SK-N-SH treated with all-trans-retinoic acid at 6 μM for 48 hours (cell line): ENCODE measurements at regions not wholly inside any gene's neighbourhood (a gene's known extent, or its start where the extent isn't known, plus 50 kb on each side); places are given as distances from the start of the nearest gene placed in this dataset.
A peak's percentile ranks its signal among the peaks of the same experiment; 100 is the strongest.

ENCODE experiments used
- ATAC-seq: fragments of 200-7000 bp; cut with Tn5 transposase; 3 replicates; pipeline ENCODE4 v1.9.1; 2020; ENCODE audit warnings: mild to moderate bottlenecking, moderate library complexity
- ARNTL ChIP-seq: fragments of 450-650 bp; formaldehyde crosslinking; IDR thresholded peaks from 2 replicates; pipeline ENCODE4 v1.5.0; 2020; ENCODE audit warnings: low read depth, mild to moderate bottlenecking, moderate library complexity, borderline replicate concordance
- BACH2 ChIP-seq: fragments of 250-450 bp; sonication (Bioruptor Pico); IDR thresholded peaks from 2 replicates; pipeline ENCODE4 v1.9.0; 2021; ENCODE audit warnings: mild to moderate bottlenecking, borderline replicate concordance
- CSDC2 ChIP-seq: fragments of 250-450 bp; sonication (Bioruptor Pico); IDR thresholded peaks from 2 replicates; pipeline ENCODE4 v1.5.0; 2020; ENCODE audit warnings: mild to moderate bottlenecking, moderate library complexity
- ESRRG ChIP-seq: fragments of 250-450 bp; sonication (Bioruptor Pico); IDR thresholded peaks from 2 replicates; pipeline ENCODE4 v1.6.1; 2021; ENCODE audit warnings: mild to moderate bottlenecking
- GLIS3 ChIP-seq: fragments of 250-450 bp; sonication (Bioruptor Pico); IDR thresholded peaks from 2 replicates; pipeline ENCODE4 v1.5.0; 2020; ENCODE audit warnings: mild to moderate bottlenecking, moderate library complexity
- ISL1 ChIP-seq: fragments of 250-450 bp; sonication (Bioruptor Pico); IDR thresholded peaks from 2 replicates; pipeline ENCODE4 v2.1.2; 2022; ENCODE audit warnings: mild to moderate bottlenecking, moderate library complexity
- OSR1 ChIP-seq: fragments of 250-450 bp; sonication (Bioruptor Pico); IDR thresholded peaks from 2 replicates; pipeline ENCODE4 v1.8.0; 2022; ENCODE audit warnings: moderate library complexity, mild to moderate bottlenecking, inconsistent platforms
- PPARA ChIP-seq: fragments of 250-450 bp; sonication (Bioruptor Pico); IDR thresholded peaks from 2 replicates; pipeline ENCODE4 v1.5.0; 2020; ENCODE audit warnings: mild to moderate bottlenecking, borderline replicate concordance
- RARB ChIP-seq: fragments of 250-450 bp; sonication (Bioruptor Pico); IDR thresholded peaks from 2 replicates; pipeline ENCODE4 v1.8.0; 2021; ENCODE audit warnings: mild to moderate bottlenecking, moderate library complexity
- SNAI2 ChIP-seq: fragments of 250-450 bp; sonication (Bioruptor Pico); IDR thresholded peaks from 2 replicates; pipeline ENCODE4 v1.5.0; 2020; ENCODE audit warnings: mild to moderate bottlenecking, moderate library complexity
- TCF4 ChIP-seq: fragments of 250-450 bp; sonication (Bioruptor Pico); IDR thresholded peaks from 2 replicates; pipeline ENCODE4 v1.8.0; 2021; ENCODE audit warnings: mild to moderate bottlenecking, moderate library complexity, borderline replicate concordance
- TOX ChIP-seq: fragments of 250-450 bp; sonication (Bioruptor Pico); IDR thresholded peaks from 2 replicates; pipeline ENCODE4 v1.8.0; 2021; ENCODE audit warnings: mild to moderate bottlenecking, moderate library complexity, borderline replicate concordance
- ZC3H10 ChIP-seq: fragments of 250-450 bp; sonication (Bioruptor Pico); IDR thresholded peaks from 2 replicates; pipeline ENCODE4 v1.5.1; 2021; ENCODE audit warnings: mild to moderate bottlenecking, moderate library complexity
- ZFP3 ChIP-seq: fragments of 250-450 bp; sonication (Bioruptor Pico); IDR thresholded peaks from 2 replicates; pipeline ENCODE4 v1.5.0; 2020; ENCODE audit warnings: mild to moderate bottlenecking, moderate library complexity
- ZFP30 ChIP-seq: fragments of 450-650 bp; formaldehyde crosslinking; IDR thresholded peaks from 2 replicates; pipeline ENCODE4 v1.5.0; 2022; ENCODE audit warnings: mild to moderate bottlenecking, moderate library complexity
- ZNF565 ChIP-seq: fragments of 450-650 bp; formaldehyde crosslinking; conservative IDR thresholded peaks from 2 replicates; pipeline ENCODE4 v1.5.0; 2020; ENCODE audit warnings: low read depth, mild to moderate bottlenecking, moderate library complexity
- ZNF70 ChIP-seq: fragments of 450-650 bp; formaldehyde crosslinking; IDR thresholded peaks from 2 replicates; pipeline ENCODE4 v1.5.0; 2020; ENCODE audit warnings: mild to moderate bottlenecking, moderate library complexity
- TF ChIP-seq, protein P1 (sequence below): fragments of 250-450 bp; sonication (Bioruptor Pico); IDR thresholded peaks from 2 replicates; pipeline ENCODE4 v1.5.0; 2020; ENCODE audit warnings: mild to moderate bottlenecking, moderate library complexity
- TF ChIP-seq, protein P2 (sequence below): fragments of 250-450 bp; sonication (Bioruptor Pico); IDR thresholded peaks from 2 replicates; pipeline ENCODE4 v1.5.1; 2021; ENCODE audit warnings: mild to moderate bottlenecking, moderate library complexity
- TF ChIP-seq, protein P3 (sequence below): fragments of 250-450 bp; sonication (Bioruptor Pico); IDR thresholded peaks from 2 replicates; pipeline ENCODE4 v1.8.0; 2020; ENCODE audit warnings: mild to moderate bottlenecking, moderate library complexity, borderline replicate concordance
- TF ChIP-seq, protein P4 (sequence below): fragments of 250-450 bp; sonication (Bioruptor Pico); IDR thresholded peaks from 2 replicates; pipeline ENCODE4 v1.5.1; 2020; ENCODE audit warnings: low read depth, mild to moderate bottlenecking, moderate library complexity

DNA sequence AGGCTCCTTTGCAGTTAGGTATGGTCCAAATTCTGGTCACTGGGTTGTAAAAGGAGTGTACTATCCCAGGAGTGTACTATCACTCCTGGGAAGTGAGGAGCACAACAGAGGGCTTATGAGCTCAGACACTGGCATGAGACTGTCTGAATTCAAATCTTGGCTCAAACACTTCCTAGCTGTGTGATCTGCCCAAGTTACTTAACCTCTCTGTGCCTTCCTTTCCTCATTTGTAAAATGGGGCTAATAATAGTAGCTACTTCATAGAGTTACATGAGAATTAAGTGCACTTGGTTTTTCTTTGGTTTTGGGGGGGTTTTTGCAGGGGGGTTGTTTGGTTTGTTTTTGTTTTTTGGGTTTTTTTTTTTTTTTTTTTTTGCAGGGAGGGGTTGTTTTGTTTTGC lies 152.0 kb downstream of the BCOR start:
- TF ChIP-seq PPARA (CRISPR knock-in tag) (no peak), ZFP3 (CRISPR knock-in tag) (no peak), OSR1 (CRISPR knock-in tag) (no peak), GLIS3 (CRISPR knock-in tag) (no peak), ARNTL (no peak), ISL1 (no peak), ZFP30 (CRISPR knock-in tag) (no peak), ESRRG (CRISPR knock-in tag) (no peak), SNAI2 (CRISPR knock-in tag) (no peak), ZC3H10 (no peak)
- TF ChIP-seq, protein P1, sequence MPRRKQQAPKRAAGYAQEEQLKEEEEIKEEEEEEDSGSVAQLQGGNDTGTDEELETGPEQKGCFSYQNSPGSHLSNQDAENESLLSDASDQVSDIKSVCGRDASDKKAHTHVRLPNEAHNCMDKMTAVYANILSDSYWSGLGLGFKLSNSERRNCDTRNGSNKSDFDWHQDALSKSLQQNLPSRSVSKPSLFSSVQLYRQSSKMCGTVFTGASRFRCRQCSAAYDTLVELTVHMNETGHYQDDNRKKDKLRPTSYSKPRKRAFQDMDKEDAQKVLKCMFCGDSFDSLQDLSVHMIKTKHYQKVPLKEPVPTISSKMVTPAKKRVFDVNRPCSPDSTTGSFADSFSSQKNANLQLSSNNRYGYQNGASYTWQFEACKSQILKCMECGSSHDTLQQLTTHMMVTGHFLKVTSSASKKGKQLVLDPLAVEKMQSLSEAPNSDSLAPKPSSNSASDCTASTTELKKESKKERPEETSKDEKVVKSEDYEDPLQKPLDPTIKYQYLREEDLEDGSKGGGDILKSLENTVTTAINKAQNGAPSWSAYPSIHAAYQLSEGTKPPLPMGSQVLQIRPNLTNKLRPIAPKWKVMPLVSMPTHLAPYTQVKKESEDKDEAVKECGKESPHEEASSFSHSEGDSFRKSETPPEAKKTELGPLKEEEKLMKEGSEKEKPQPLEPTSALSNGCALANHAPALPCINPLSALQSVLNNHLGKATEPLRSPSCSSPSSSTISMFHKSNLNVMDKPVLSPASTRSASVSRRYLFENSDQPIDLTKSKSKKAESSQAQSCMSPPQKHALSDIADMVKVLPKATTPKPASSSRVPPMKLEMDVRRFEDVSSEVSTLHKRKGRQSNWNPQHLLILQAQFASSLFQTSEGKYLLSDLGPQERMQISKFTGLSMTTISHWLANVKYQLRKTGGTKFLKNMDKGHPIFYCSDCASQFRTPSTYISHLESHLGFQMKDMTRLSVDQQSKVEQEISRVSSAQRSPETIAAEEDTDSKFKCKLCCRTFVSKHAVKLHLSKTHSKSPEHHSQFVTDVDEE (CRISPR knock-in tag), result no peak
- no peak for ATAC-seq

DNA sequence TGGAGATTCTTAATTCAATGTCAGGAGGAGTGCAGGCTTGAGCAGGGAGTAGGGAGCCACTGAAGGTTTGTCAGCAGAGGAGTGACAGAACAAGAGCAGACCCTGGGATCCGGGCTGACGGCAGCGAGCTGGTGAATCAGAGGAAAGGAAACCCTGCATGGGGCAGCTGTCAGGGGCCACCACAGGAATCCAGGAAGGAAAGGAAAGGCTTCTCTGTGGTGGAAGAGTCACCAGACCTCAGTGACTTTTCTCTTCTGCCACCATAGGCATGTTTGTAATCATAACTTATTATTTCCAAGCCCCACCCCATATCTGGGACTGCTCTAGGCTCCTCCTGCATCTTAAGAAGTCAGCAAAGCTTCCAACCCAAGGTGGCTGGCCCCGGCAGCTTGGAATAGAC lies 150.9 kb downstream of the BCOR start:
- peak; percentile 60 for ATAC-seq

DNA sequence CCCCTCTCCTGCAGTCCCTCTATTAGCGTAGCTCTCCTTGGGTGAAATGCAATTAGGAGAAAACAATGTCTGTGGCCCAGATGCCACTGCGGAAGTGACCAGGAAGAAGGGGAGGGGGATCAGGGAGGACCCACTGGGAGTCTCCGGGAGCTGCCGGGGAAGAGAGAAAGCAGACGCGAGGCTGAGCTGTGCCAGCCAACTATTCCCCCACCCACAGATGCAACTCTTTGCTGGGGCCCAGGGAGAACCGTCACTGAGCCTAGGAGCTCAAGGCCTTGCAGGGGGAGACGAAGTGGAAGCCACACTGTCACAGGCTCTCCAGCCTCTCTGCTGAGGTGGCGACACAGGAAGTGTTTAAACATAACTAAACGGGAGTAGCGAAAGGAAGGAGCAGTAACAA lies 149.2 kb downstream of the BCOR start:
- ATAC-seq, result peak; percentile 50
- TF ChIP-seq OSR1 (CRISPR knock-in tag), result no peak
- TF ChIP-seq RARB (CRISPR knock-in tag), result no peak
- no peak for TF ChIP-seq GLIS3 (CRISPR knock-in tag)
- TF ChIP-seq TCF4 (CRISPR knock-in tag), result peak; percentile 90; the same call in 1 of the 2 replicates
- TF ChIP-seq ESRRG (CRISPR knock-in tag), result no peak
- no peak for TF ChIP-seq CSDC2
- TF ChIP-seq ZC3H10, result no peak
- TF ChIP-seq PPARA (CRISPR knock-in tag), result no peak
- TF ChIP-seq, protein P2, sequence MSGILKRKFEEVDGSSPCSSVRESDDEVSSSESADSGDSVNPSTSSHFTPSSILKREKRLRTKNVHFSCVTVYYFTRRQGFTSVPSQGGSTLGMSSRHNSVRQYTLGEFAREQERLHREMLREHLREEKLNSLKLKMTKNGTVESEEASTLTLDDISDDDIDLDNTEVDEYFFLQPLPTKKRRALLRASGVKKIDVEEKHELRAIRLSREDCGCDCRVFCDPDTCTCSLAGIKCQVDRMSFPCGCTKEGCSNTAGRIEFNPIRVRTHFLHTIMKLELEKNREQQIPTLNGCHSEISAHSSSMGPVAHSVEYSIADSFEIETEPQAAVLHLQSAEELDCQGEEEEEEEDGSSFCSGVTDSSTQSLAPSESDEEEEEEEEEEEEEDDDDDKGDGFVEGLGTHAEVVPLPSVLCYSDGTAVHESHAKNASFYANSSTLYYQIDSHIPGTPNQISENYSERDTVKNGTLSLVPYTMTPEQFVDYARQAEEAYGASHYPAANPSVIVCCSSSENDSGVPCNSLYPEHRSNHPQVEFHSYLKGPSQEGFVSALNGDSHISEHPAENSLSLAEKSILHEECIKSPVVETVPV (CRISPR knock-in tag), result no peak
- TF ChIP-seq, protein P3, sequence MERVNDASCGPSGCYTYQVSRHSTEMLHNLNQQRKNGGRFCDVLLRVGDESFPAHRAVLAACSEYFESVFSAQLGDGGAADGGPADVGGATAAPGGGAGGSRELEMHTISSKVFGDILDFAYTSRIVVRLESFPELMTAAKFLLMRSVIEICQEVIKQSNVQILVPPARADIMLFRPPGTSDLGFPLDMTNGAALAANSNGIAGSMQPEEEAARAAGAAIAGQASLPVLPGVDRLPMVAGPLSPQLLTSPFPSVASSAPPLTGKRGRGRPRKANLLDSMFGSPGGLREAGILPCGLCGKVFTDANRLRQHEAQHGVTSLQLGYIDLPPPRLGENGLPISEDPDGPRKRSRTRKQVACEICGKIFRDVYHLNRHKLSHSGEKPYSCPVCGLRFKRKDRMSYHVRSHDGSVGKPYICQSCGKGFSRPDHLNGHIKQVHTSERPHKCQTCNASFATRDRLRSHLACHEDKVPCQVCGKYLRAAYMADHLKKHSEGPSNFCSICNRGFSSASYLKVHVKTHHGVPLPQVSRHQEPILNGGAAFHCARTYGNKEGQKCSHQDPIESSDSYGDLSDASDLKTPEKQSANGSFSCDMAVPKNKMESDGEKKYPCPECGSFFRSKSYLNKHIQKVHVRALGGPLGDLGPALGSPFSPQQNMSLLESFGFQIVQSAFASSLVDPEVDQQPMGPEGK (CRISPR knock-in tag), result no peak

More for the DNA sequence above, 150.9 kb downstream of the BCOR start:
- TF ChIP-seq TOX (CRISPR knock-in tag), result no peak
- TF ChIP-seq SNAI2 (CRISPR knock-in tag), result no peak
- no peak for TF ChIP-seq ARNTL
- TF ChIP-seq, protein P3 (CRISPR knock-in tag), result no peak
- TF ChIP-seq, protein P4, sequence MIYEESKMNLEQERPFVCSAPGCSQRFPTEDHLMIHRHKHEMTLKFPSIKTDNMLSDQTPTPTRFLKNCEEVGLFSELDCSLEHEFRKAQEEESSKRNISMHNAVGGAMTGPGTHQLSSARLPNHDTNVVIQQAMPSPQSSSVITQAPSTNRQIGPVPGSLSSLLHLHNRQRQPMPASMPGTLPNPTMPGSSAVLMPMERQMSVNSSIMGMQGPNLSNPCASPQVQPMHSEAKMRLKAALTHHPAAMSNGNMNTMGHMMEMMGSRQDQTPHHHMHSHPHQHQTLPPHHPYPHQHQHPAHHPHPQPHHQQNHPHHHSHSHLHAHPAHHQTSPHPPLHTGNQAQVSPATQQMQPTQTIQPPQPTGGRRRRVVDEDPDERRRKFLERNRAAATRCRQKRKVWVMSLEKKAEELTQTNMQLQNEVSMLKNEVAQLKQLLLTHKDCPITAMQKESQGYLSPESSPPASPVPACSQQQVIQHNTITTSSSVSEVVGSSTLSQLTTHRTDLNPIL (CRISPR knock-in tag), result no peak
- TF ChIP-seq OSR1 (CRISPR knock-in tag), result no peak
- TF ChIP-seq ZFP3 (CRISPR knock-in tag), result no peak
- TF ChIP-seq ZNF70 (CRISPR knock-in tag), result no peak
- TF ChIP-seq BACH2 (CRISPR knock-in tag), result no peak
- no peak for TF ChIP-seq ESRRG (CRISPR knock-in tag)
- TF ChIP-seq, protein P1 (CRISPR knock-in tag), result no peak
- TF ChIP-seq ZNF565, result no peak
